HUDEP-2 (cell line): ENCODE measurements at regions not wholly inside any gene's neighbourhood (a gene's known extent, or its start where the extent isn't known, plus 50 kb on each side); places are given as distances from the start of the nearest gene placed in this dataset.
"Not testable (repeated sequence)": the region's sequence is repeated elsewhere in the genome, so short reads cannot be mapped to it uniquely, and the experiment has no call there.

Source experiments
- DNase-seq, 76 experiments: peaks; one replicate each; lab custom pipeline; 2025; ENCODE audit not compliant: unreplicated experiment in 76 of 76; lab: John Stamatoyannopoulos, UW

DNA sequence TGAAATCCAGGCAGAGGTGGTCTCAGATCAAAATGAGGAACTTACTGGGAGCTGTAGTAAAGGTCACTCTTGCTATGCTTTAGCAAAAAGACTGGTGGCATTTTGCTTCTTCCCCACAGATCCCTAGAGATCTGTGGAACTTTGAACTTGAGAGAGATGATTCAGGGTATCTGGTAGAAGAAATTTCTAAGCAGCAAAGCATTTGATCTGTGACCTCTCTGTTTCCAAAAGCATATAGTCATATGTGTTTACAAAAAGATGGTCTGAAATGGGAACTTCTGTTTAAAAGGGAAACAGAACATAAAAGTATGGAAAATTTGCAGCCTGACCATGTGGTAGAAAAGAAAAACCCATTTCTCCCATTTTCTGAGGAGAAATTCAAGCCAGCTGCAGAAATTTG is 196.2 kb upstream of the PDZRN3 start:
- not testable (repeated sequence) for DNase-seq

- no peak for DNase-seq
Measured at GRCh38 chr3:73820431-73820830, 195.7 kb upstream of the PDZRN3 start.

DNA sequence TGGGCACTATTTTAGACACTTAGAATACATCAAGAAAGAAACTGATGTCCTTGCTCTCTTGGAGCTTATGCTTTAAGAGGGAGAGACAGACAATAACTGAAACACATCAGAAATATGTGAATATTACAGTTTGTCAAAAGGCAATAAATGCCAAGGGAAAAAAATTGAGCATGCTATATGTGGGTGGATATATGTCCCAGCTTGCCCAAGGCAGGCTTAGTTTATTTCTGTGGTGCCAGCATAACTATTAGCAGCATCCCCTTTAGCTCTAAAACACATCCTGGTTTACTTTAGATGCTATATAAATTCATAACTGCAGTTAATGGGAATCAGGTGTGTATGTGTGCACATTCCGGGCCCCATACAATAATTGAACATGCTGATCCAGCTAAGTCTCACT is 191.2 kb upstream of the PDZRN3 start:
- no peak for DNase-seq

- no peak for DNase-seq
Measured at GRCh38 chr3:73813692-73814292, 189.1 kb upstream of the PDZRN3 start.

DNA sequence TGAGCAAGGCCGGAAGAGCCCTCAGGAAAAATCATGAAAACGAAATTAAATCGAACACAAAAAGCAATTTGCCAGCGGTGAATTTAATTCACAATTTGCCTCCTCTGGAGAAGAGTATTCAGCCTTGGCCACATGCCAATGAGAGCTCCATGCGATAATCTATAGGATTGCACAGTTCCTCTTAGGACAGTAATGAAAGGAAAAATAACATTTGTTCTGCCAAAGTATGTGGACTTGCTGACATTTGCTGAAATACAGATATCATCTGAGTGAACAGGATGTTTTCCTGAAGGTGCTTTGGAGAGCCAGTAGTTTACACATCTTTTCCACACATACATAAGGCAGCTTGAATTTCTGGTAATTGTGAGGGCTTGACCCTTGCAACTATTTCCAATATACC is 188.6 kb upstream of the PDZRN3 start:
- DNase-seq, result no peak

GRCh38 chr3:73812054-73812453 is 187.3 kb upstream of the PDZRN3 start:
- DNase-seq, result no peak

- no peak for DNase-seq
Measured at GRCh38 chr3:73808862-73809509, 184.2 kb upstream of the PDZRN3 start.

DNA sequence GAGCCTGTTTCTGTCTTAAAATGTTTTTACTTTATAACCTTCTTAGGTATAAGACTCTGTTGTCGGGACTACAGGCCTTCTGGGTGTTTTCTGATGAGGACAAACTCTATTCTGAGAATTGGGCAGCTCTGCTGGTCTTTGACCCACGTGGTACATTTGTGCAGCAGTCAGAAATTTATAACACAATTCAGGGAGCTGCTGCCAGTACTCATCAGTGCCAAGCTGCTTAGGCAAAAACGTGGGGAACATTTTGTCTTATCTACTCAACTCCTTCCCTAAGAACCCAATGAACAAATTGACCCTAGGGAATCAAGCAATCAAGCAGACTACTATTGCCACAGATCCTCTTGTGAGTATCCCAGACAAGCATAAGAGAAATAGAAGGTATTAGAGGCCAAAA is 180.7 kb upstream of the PDZRN3 start:
- DNase-seq, result no peak

GRCh38 chr3:73804204-73804603 is 179.5 kb upstream of the PDZRN3 start:
- no peak for DNase-seq

GRCh38 chr3:73801444-73801843 is 176.7 kb upstream of the PDZRN3 start:
- no peak for DNase-seq

DNA sequence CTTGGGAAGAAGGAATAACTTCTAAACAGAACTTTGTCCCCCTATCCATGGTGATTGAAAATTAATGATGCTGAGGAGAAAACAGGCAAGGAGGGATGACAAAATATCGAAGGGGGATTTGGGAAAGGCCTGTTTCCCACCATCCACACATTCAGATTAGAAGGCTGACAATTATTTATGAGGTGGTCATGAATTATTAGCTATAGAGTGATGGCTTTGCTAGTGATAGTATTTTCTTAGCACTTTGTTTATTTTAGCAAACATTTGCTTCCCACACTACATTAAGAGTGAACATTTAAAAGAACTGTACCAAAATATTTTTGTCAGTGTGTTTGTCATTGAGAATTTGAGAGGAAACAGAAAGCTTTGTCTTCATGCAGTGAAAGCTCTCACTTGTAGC is 172.6 kb upstream of the PDZRN3 start:
- DNase-seq, result no peak

GRCh38 chr3:73796382-73796781 is 171.6 kb upstream of the PDZRN3 start:
- DNase-seq, result no peak

DNA sequence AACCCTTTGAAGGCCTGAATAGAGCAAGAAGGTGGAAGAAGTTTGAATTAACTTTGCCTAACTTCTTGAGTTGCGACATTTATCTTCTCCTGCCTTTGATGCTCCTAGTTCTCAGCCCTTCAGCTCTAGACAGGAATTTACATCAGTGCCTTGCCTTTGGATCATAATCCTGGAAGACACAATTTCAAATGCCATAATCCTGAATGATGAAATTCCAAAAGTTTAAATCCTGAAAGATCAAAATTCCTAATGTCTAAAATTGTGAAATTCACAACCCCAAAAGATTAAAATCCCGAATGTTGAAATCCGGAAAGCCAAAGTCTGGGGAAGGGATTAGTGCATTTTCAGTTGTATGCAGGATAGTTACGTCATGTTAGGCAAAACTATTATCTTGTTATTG is 166.6 kb upstream of the PDZRN3 start:
- DNase-seq, result no peak

GRCh38 chr3:73789825-73790444 is 165.2 kb upstream of the PDZRN3 start:
- no peak for DNase-seq

GRCh38 chr3:73787620-73788019 is 162.9 kb upstream of the PDZRN3 start:
- DNase-seq, result no peak

GRCh38 chr3:73786998-73787397 is 162.3 kb upstream of the PDZRN3 start:
- no peak for DNase-seq

GRCh38 chr3:73786321-73786807 is 161.6 kb upstream of the PDZRN3 start:
- no peak for DNase-seq

DNA sequence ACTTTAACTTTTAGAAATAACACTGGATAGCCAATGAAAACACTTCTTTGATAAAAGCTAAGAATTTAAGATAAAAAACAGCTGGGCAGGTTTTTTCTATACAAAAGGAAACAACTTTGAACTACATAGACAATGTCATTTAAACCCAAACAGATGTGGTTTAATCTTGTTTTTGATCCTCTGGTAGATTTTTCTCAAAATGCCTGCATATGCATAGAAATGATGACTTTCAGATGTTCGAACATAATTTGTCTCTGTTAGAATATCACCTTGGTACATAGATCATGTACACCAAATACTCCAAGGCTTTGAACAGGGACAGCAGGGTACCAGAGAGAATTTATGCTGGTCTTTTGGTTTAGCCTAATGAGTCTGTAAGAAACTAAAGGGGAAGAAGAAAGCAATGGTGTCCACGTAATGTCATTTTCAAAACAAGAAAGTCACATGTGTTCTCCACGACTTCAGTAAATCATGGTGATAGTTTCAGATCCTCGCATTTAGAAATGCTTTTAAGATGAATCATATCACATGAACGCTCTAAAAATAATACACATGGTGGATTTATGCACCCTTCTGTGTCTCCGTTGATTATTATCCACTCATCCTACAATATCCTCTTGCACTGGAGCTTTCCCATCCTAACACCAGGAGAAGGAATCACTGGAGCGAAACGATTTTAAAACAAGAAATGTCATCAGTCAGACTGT is 160.1 kb upstream of the PDZRN3 start:
- no peak for DNase-seq

DNA sequence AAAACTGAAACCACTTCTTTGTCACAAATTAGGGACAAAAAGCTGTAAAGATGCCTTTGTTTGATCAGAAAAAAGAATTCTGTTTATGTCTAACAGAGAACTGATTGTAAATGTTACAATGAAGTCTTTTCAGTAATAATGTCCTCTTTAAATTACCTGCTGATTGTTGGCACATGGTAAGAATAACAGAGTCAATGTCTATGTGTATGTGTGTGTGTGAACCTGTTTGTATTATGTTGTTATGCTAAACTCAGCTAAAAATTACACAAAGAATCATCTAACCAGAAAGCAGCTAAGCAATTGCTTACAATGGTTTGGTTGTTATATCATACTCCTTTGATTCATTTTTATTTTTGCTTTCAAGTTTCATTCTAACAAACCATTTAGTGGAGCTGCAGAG is 159.1 kb upstream of the PDZRN3 start:
- DNase-seq, result no peak

DNA sequence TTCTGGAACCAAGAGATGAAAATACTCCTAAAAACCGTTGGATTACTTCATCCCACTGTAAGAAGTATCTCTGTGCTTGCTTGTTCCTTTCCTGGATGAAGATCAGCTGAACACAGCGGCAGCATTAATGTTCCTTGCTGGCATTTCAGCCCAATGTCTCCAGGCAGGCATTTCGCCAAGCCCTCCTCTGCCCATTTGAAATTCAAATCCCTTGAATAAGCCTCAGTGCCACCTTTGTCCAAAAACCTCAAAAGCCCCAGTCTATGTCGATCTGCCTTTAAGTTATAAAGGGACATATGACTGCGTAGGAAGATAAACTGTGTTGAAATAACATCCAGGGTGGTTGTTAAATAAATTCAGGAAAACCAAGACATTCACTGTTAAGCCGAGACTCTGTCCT is 156.8 kb upstream of the PDZRN3 start:
- no peak for DNase-seq

- no peak for DNase-seq
Measured at GRCh38 chr3:73774645-73775044, 149.9 kb upstream of the PDZRN3 start.

- no peak for DNase-seq
Measured at GRCh38 chr3:73773233-73773632, 148.5 kb upstream of the PDZRN3 start.
